Endothelial cell of umbilical vein (primary cell): ENCODE measurements at regions not wholly inside any gene's neighbourhood (a gene's known extent, or its start where the extent isn't known, plus 50 kb on each side); places are given as distances from the start of the nearest gene placed in this dataset.

ENCODE experiments used
- BruUV-seq: library from RNA; stranded (reverse); fragments of 400-500 nt; replicated peaks from 2 replicates; lab custom pipeline; 2021; lab: Mats Ljungman, UMichigan
- CTCF ChIA-PET: fragments of 300-600, 350-600 bp; sonication (Branson Sonifier 250); formaldehyde crosslinking; loops from one replicate; lab custom pipeline; 2021; ENCODE audit warnings: antibody characterized with exemption, inconsistent platforms; lab: Charles Lee
- POLR2A ChIA-PET: fragments of 300-600, 350-600 bp; sonication (Branson Sonifier 250); formaldehyde crosslinking; loops from one replicate; lab custom pipeline; 2021; ENCODE audit warnings: antibody characterized with exemption, inconsistent platforms; lab: Charles Lee
- DNase-seq: peaks from one replicate; pipeline ENCODE4 v3.0.0-alpha.2; 2011; ENCODE audit warnings: low read depth, low spot score
- FAIRE-seq: peaks from 2 replicates; lab custom pipeline; 2011; peaks lifted over from hg19 to GRCh38; lab: Jason Lieb, UNC
- H2AFZ ChIP-seq: 2 replicates; pipeline ENCODE4 v1.6.0; 2012; ENCODE audit warnings: low read depth, low read length, control low read depth, inconsistent platforms
- H3K27ac ChIP-seq: 2 replicates; pipeline ENCODE4 v1.5.1; 2011; ENCODE audit warnings: low read depth, mild to moderate bottlenecking, control low read depth, low read length, moderate library complexity; ENCODE audit not compliant: insufficient read depth
- H3K27me3 ChIP-seq, 2 experiments: 2 replicates each; pipeline versions ENCODE4 v1.6.0 to v1.6.1; 2011; ENCODE audit warnings: low read length in 2 of 2, mixed read lengths in 1 of 2; ENCODE audit not compliant: control insufficient read depth in 2 of 2, insufficient read depth in 2 of 2
- H3K36me3 ChIP-seq, 2 experiments: 2 replicates in 1 of 2; 3 replicates in 1 of 2; pipeline ENCODE4 v1.5.1; 2011; ENCODE audit warnings: low read length in 2 of 2, mild to moderate bottlenecking in 1 of 2, moderate library complexity in 1 of 2; ENCODE audit not compliant: control insufficient read depth in 2 of 2, insufficient read depth in 2 of 2; ENCODE audit errors: extremely low read depth in 1 of 2
- H3K4me1 ChIP-seq: 3 replicates; pipeline ENCODE4 v1.5.1; 2011; ENCODE audit warnings: mild to moderate bottlenecking, low read length; ENCODE audit not compliant: control insufficient read depth, insufficient read depth; ENCODE audit errors: extremely low read depth
- H3K4me2 ChIP-seq: 2 replicates; pipeline ENCODE4 v1.6.1; 2011; ENCODE audit warnings: low read length, control low read depth, mixed read lengths; ENCODE audit not compliant: insufficient read depth
- H3K4me3 ChIP-seq, 3 experiments: fragments of 200-600 bp in 1 of 3; sonication (generic), shearing (Covaris generic) in 1 of 3; replicated peaks in 1 of 3; 2 replicates each; pipeline ENCODE4 v1.5.1; 2011 to 2016; ENCODE audit warnings: control low read depth in 3 of 3, low read length in 3 of 3, mild to moderate bottlenecking in 2 of 3, inconsistent platforms in 1 of 3, low read depth in 1 of 3, moderate library complexity in 1 of 3; ENCODE audit not compliant: insufficient read depth in 1 of 3
- H3K79me2 ChIP-seq: 2 replicates; pipeline ENCODE4 v1.6.0; 2012; ENCODE audit warnings: low read length, inconsistent platforms; ENCODE audit not compliant: control insufficient read depth, insufficient read depth
- H3K9ac ChIP-seq: replicated peaks from 2 replicates; pipeline ENCODE3; 2011; ENCODE audit warnings: low read length, control low read depth; ENCODE audit not compliant: insufficient read depth; ENCODE audit errors: extremely low read depth
- H3K9me1 ChIP-seq: replicated peaks from 3 replicates; pipeline ENCODE4 v1.6.0; 2011; ENCODE audit warnings: mild to moderate bottlenecking, low read length; ENCODE audit not compliant: control insufficient read depth, insufficient read depth; ENCODE audit errors: extremely low read depth
- H3K9me3 ChIP-seq: replicated peaks from 2 replicates; pipeline ENCODE4 v1.5.1; 2012; ENCODE audit warnings: low read length, inconsistent platforms; ENCODE audit not compliant: control insufficient read depth, insufficient read depth
- H4K20me1 ChIP-seq: replicated peaks from 2 replicates; pipeline ENCODE3; 2011; ENCODE audit warnings: mild to moderate bottlenecking, low read length; ENCODE audit not compliant: control insufficient read depth, insufficient read depth; ENCODE audit errors: extremely low read depth
- EZH2 ChIP-seq: IDR thresholded peaks from 2 replicates; pipeline ENCODE4 v1.6.1; 2012; ENCODE audit warnings: borderline replicate concordance, low read depth, mild to moderate bottlenecking, moderate library complexity, low read length, inconsistent platforms; ENCODE audit not compliant: severe bottlenecking
- FOS ChIP-seq: IDR thresholded peaks from 2 replicates; pipeline ENCODE4 v1.6.1; 2011; ENCODE audit warnings: mild to moderate bottlenecking, low read length, moderate library complexity, borderline replicate concordance; ENCODE audit not compliant: insufficient read depth
- GATA2 ChIP-seq: IDR thresholded peaks from 2 replicates; pipeline ENCODE4 v1.7.0; 2011; ENCODE audit warnings: low read depth, mild to moderate bottlenecking, moderate library complexity, mixed read lengths, low read length; ENCODE audit not compliant: insufficient read length, insufficient read depth
- JUN ChIP-seq: IDR thresholded peaks from 2 replicates; pipeline ENCODE4 v1.6.1; 2011; ENCODE audit warnings: borderline replicate concordance, low read depth; ENCODE audit not compliant: insufficient read length, insufficient read depth
- MYC ChIP-seq: IDR thresholded peaks from one replicate; pipeline ENCODE4 v1.6.1; 2011; ENCODE audit warnings: mild to moderate bottlenecking, low read depth, low read length
- POLR2A ChIP-seq: IDR thresholded peaks from 2 replicates; pipeline ENCODE4 v1.6.1; 2012; ENCODE audit warnings: low read depth, mild to moderate bottlenecking, control low read depth, low read length
- POLR2AphosphoS5 ChIP-seq: IDR thresholded peaks from 2 replicates; pipeline ENCODE4 v1.6.1; 2012; ENCODE audit warnings: low read depth, mild to moderate bottlenecking, control low read depth, low read length, moderate library complexity; ENCODE audit not compliant: insufficient read depth
- dilution Hi-C: fragments of 300-500 bp; cut with MboI; formaldehyde crosslinking; loops from one replicate; pipeline ENCODE4 v1.15.0; 2019; ENCODE audit warnings: low sequenced_read_pairs; ENCODE audit not compliant: extremely low pct_ligation_motif_present
- intact Hi-C: fragments of 100-400 bp; cut with micrococcal nuclease; formaldehyde crosslinking; loops from one replicate; pipeline ENCODE4 v1.10.0; 2022
- TF ChIP-seq, protein P1 (sequence below), 2 donors: IDR thresholded peaks; 1 replicate in 1 of 2; 2 replicates in 1 of 2; pipeline ENCODE4 v1.5.1; 2011; ENCODE audit warnings: low read length in 2 of 2, mild to moderate bottlenecking in 2 of 2, moderate library complexity in 2 of 2, control low read depth in 1 of 2, inconsistent platforms in 1 of 2, low read depth in 1 of 2; ENCODE audit not compliant: insufficient read depth in 1 of 2; ENCODE audit errors: extremely low read depth in 1 of 2
- TF ChIP-seq, protein P2 (sequence below): IDR thresholded peaks from 2 replicates; pipeline ENCODE4 v1.6.1; 2011; ENCODE audit not compliant: insufficient read depth, insufficient read length

DNA sequence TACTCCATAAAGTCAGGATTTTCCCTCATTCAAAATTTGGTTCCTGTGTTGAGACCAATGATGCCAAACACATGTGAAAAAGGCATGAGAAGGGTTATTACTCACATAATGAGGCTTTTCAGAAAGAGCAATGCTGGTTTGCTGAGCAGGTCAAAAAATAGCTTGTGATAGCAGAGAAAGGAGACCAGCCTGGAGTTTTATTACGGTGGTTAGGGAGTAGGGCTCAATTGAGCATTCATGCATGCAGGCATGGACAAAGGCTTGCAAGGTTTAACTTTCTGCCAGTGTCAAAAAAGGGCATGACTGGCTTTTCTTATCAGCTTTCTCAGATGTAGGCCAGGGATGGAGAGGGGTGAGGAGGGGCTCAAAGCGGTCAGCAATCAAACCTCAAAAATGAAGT lies 628.3 kb downstream of the DNAH5 start:
- no peak for DNase-seq
- FAIRE-seq: no peak
- ChIA-PET CTCF (no interaction called here), POLR2A (no interaction called here)
- H3K4me2 ChIP-seq: no peak overlapping the region
- intact Hi-C loops: no loop called here
- H3K9me3 ChIP-seq: no peaks in the 10 kb centered on the region
- H3K9me1 ChIP-seq: no peaks in the 10 kb centered on the region
- dilution Hi-C loops: no loop called here
- no peaks in the 10 kb centered on the region for H3K36me3 ChIP-seq
- H4K20me1 ChIP-seq: no peaks in the 10 kb centered on the region
- no TSS peak for BruUV-seq
- H3K79me2 ChIP-seq: no peaks in the 10 kb centered on the region
- no peaks in the 10 kb centered on the region for H3K27me3 ChIP-seq
- no peaks in the 10 kb centered on the region for H3K4me1 ChIP-seq
- no peak overlapping the region for H3K27ac ChIP-seq
- no peak overlapping the region for H3K9ac ChIP-seq
- no peak overlapping the region for H3K4me3 ChIP-seq
- TF ChIP-seq MYC (no peak), GATA2 (no peak), POLR2A (no peak), POLR2AphosphoS5 (no peak), FOS (no peak)
- TF ChIP-seq, protein P1, sequence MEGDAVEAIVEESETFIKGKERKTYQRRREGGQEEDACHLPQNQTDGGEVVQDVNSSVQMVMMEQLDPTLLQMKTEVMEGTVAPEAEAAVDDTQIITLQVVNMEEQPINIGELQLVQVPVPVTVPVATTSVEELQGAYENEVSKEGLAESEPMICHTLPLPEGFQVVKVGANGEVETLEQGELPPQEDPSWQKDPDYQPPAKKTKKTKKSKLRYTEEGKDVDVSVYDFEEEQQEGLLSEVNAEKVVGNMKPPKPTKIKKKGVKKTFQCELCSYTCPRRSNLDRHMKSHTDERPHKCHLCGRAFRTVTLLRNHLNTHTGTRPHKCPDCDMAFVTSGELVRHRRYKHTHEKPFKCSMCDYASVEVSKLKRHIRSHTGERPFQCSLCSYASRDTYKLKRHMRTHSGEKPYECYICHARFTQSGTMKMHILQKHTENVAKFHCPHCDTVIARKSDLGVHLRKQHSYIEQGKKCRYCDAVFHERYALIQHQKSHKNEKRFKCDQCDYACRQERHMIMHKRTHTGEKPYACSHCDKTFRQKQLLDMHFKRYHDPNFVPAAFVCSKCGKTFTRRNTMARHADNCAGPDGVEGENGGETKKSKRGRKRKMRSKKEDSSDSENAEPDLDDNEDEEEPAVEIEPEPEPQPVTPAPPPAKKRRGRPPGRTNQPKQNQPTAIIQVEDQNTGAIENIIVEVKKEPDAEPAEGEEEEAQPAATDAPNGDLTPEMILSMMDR (IDR thresholded peaks at IDR 0.05; ENCODE audit: extremely low read depth in 1 of 2, insufficient read depth in 1 of 2, low read depth in 1 of 2, low read length in 2 of 2): no peak
- TF ChIP-seq, protein P2, sequence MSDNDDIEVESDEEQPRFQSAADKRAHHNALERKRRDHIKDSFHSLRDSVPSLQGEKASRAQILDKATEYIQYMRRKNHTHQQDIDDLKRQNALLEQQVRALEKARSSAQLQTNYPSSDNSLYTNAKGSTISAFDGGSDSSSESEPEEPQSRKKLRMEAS: no peak
- no peak overlapping the region for H2AFZ ChIP-seq

DNA sequence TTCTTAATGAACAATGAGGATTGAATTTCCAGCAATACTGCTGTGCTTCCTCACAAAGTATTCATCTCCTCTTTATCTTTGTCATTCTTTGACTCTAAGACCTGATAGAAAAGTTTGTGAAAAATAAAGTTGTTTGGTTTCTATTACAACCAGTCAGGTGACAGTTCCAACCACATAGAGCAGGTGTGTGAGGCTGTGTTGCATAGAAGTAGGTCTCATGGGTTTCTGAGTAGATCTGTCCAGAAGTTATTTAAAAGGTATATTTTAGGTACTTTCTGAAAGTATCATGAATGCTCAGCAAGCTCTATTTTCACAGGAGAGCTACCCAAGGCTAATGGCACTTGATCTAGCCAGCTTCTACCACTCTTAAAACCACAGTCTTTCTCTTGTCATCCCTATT lies 637.0 kb downstream of the DNAH5 start:
- TF ChIP-seq MYC: no peak
- no peak for TF ChIP-seq JUN
- no peak for TF ChIP-seq EZH2
- no peak for TF ChIP-seq FOS
- no peak for TF ChIP-seq POLR2A
- TF ChIP-seq GATA2: no peak
- no peak for TF ChIP-seq POLR2AphosphoS5
- TF ChIP-seq, protein P2: no peak
- TF ChIP-seq, protein P1 (IDR thresholded peaks at IDR 0.05; ENCODE audit: extremely low read depth in 1 of 2, insufficient read depth in 1 of 2, low read depth in 1 of 2, low read length in 2 of 2): no peak
- no TSS peak for BruUV-seq

More for the DNA sequence above, 637.0 kb downstream of the DNAH5 start:
- CTCF ChIA-PET: no interaction called here
- H3K27me3 ChIP-seq: no peaks in the 10 kb centered on the region
- POLR2A ChIA-PET: no interaction called here
- H3K4me2 ChIP-seq: no peak overlapping the region
- dilution Hi-C loops (no loop called here), intact Hi-C loops (no loop called here)
- no peak overlapping the region for H3K9ac ChIP-seq
- no peaks in the 10 kb centered on the region for H3K36me3 ChIP-seq
- no peaks in the 10 kb centered on the region for H3K79me2 ChIP-seq
- H3K4me1 ChIP-seq: no peaks in the 10 kb centered on the region
- H3K27ac ChIP-seq: no peak overlapping the region
- H3K9me3 ChIP-seq: no peaks in the 10 kb centered on the region
- H4K20me1 ChIP-seq: no peaks in the 10 kb centered on the region
- DNase-seq (no peak), FAIRE-seq (no peak)
- H3K4me3 ChIP-seq: no peak overlapping the region
- no peaks in the 10 kb centered on the region for H3K9me1 ChIP-seq
- H2AFZ ChIP-seq: no peak overlapping the region
